BLaER1 (cell line): ENCODE measurements at regions not wholly inside any gene's neighbourhood (a gene's known extent, or its start where the extent isn't known, plus 50 kb on each side); places are given as distances from the start of the nearest gene placed in this dataset.
A peak's percentile ranks its signal among the peaks of the same experiment; 100 is the strongest.

ENCODE experiments used
- H3K27ac ChIP-seq: shearing (Covaris generic); formaldehyde crosslinking; 2 replicates; pipeline ENCODE4 v1.8.1; 2022
- H3K27me3 ChIP-seq: shearing (Covaris generic); formaldehyde crosslinking; 2 replicates; pipeline ENCODE4 v1.8.1; 2022
- H3K36me3 ChIP-seq: shearing (Covaris generic); formaldehyde crosslinking; 2 replicates; pipeline ENCODE4 v1.8.1; 2022
- H3K4me1 ChIP-seq: shearing (Covaris generic); formaldehyde crosslinking; 2 replicates; pipeline ENCODE4 v1.8.1; 2022
- H3K4me2 ChIP-seq: shearing (Covaris generic); formaldehyde crosslinking; 2 replicates; pipeline ENCODE4 v1.8.1; 2022
- H3K4me3 ChIP-seq: shearing (Covaris generic); formaldehyde crosslinking; 2 replicates; pipeline ENCODE4 v1.8.1; 2022
- H3K9ac ChIP-seq: shearing (Covaris generic); formaldehyde crosslinking; 2 replicates; pipeline ENCODE4 v1.8.1; 2022
- H3K9me3 ChIP-seq: shearing (Covaris generic); formaldehyde crosslinking; 2 replicates; pipeline ENCODE4 v1.8.1; 2022
- H4K20me1 ChIP-seq: shearing (Covaris generic); formaldehyde crosslinking; 2 replicates; pipeline ENCODE4 v1.8.1; 2022
- Cebpa-rat ChIP-seq: shearing (Covaris generic); IDR thresholded peaks from 2 replicates; pipeline ENCODE4 v1.8.1; 2022

- Histone ChIP-seq H3K9ac (no peak overlapping the region; the same call in 1 of the 2 replicates), H3K4me3 (no peak overlapping the region), H3K36me3 (no peaks in the 10 kb centered on the region), H3K27ac (peak overlapping the region; percentile 94), H4K20me1 (no peaks in the 10 kb centered on the region), H3K4me1 (peaks cover 54% of the 10 kb centered on the region), H3K9me3 (no peaks in the 10 kb centered on the region), H3K4me2 (peak overlapping the region; percentile 84), H3K27me3 (no peaks in the 10 kb centered on the region)
- TF ChIP-seq Cebpa-rat: no peak
Measured at GRCh38 chr20:59386809-59387208, 86.4 kb downstream of the EDN3 start.

GRCh38 chr20:59387891-59388290 lies 87.5 kb downstream of the EDN3 start:
- TF ChIP-seq Cebpa-rat: no peak
- H3K9ac ChIP-seq: no peak overlapping the region
- no peak overlapping the region for H3K27ac ChIP-seq
- H3K4me1 ChIP-seq: peaks cover 54% of the 10 kb centered on the region
- no peaks in the 10 kb centered on the region for H3K27me3 ChIP-seq
- no peak overlapping the region for H3K4me3 ChIP-seq
- no peaks in the 10 kb centered on the region for H3K9me3 ChIP-seq
- H3K36me3 ChIP-seq: no peaks in the 10 kb centered on the region
- no peaks in the 10 kb centered on the region for H4K20me1 ChIP-seq
- H3K4me2 ChIP-seq: peak overlapping the region; percentile 84

GRCh38 chr20:59388402-59388801 lies 88.0 kb downstream of the EDN3 start:
- Histone ChIP-seq H3K27ac (no peak overlapping the region), H3K9ac (no peak overlapping the region), H4K20me1 (no peaks in the 10 kb centered on the region), H3K4me3 (no peak overlapping the region), H3K9me3 (no peaks in the 10 kb centered on the region), H3K27me3 (no peaks in the 10 kb centered on the region), H3K4me1 (peaks cover 50% of the 10 kb centered on the region), H3K4me2 (0 out of 2 replicates have a peak overlapping the region, but pooled peaks have one; percentile 84), H3K36me3 (no peaks in the 10 kb centered on the region)
- no peak for TF ChIP-seq Cebpa-rat

- Histone ChIP-seq H3K36me3 (no peaks in the 10 kb centered on the region), H4K20me1 (no peaks in the 10 kb centered on the region), H3K4me3 (no peak overlapping the region), H3K9ac (no peak overlapping the region), H3K9me3 (no peaks in the 10 kb centered on the region), H3K4me1 (peaks cover 55% of the 10 kb centered on the region), H3K27ac (no peak overlapping the region), H3K4me2 (no peak overlapping the region), H3K27me3 (no peaks in the 10 kb centered on the region)
- no peak for TF ChIP-seq Cebpa-rat
Measured at GRCh38 chr20:59390437-59390836, 90.0 kb downstream of the EDN3 start.

GRCh38 chr20:59391975-59392374 lies 91.6 kb downstream of the EDN3 start:
- Histone ChIP-seq H3K4me1 (peaks cover 39% of the 10 kb centered on the region), H3K36me3 (no peaks in the 10 kb centered on the region), H3K9ac (no peak overlapping the region), H3K4me3 (no peak overlapping the region), H3K4me2 (peak overlapping the region; percentile 34), H4K20me1 (no peaks in the 10 kb centered on the region), H3K27me3 (no peaks in the 10 kb centered on the region), H3K27ac (no peak overlapping the region), H3K9me3 (no peaks in the 10 kb centered on the region)
- TF ChIP-seq Cebpa-rat: no peak

GRCh38 chr20:59392736-59393135 lies 92.3 kb downstream of the EDN3 start:
- no peaks in the 10 kb centered on the region for H3K27me3 ChIP-seq

GRCh38 chr20:59393142-59393541 lies 92.7 kb downstream of the EDN3 start:
- Histone ChIP-seq H3K27ac (no peak overlapping the region), H3K9me3 (no peaks in the 10 kb centered on the region), H3K9ac (no peak overlapping the region), H3K27me3 (no peaks in the 10 kb centered on the region), H4K20me1 (no peaks in the 10 kb centered on the region), H3K4me3 (no peak overlapping the region), H3K4me1 (peaks cover 34% of the 10 kb centered on the region), H3K4me2 (peak overlapping the region; percentile 34), H3K36me3 (no peaks in the 10 kb centered on the region)
- no peak for TF ChIP-seq Cebpa-rat

More at GRCh38 chr20:59392736-59393135, 92.3 kb downstream of the EDN3 start:
- H3K36me3 ChIP-seq: no peaks in the 10 kb centered on the region
- no peaks in the 10 kb centered on the region for H3K9me3 ChIP-seq
- H3K4me2 ChIP-seq: peak overlapping the region; percentile 34
- H3K27ac ChIP-seq: no peak overlapping the region
- no peak overlapping the region for H3K4me3 ChIP-seq
- peaks cover 33% of the 10 kb centered on the region for H3K4me1 ChIP-seq
- H3K9ac ChIP-seq: no peak overlapping the region
- H4K20me1 ChIP-seq: no peaks in the 10 kb centered on the region
- TF ChIP-seq Cebpa-rat: no peak

- Histone ChIP-seq H4K20me1 (no peaks in the 10 kb centered on the region), H3K9ac (no peak overlapping the region), H3K4me1 (peaks cover 47% of the 10 kb centered on the region), H3K36me3 (no peaks in the 10 kb centered on the region), H3K4me3 (no peak overlapping the region), H3K27ac (no peak overlapping the region), H3K27me3 (0 out of 2 replicates have a peak, but pooled peaks cover 2% of the 10 kb centered on the region), H3K9me3 (no peaks in the 10 kb centered on the region), H3K4me2 (no peak overlapping the region)
- no peak for TF ChIP-seq Cebpa-rat
Measured at GRCh38 chr20:59395729-59396128, 95.3 kb downstream of the EDN3 start.

- no peak for TF ChIP-seq Cebpa-rat
- Histone ChIP-seq H3K36me3 (no peaks in the 10 kb centered on the region), H4K20me1 (no peaks in the 10 kb centered on the region), H3K4me3 (no peak overlapping the region), H3K4me1 (peaks cover 43% of the 10 kb centered on the region), H3K9ac (0 out of 2 replicates have a peak overlapping the region, but pooled peaks have one; percentile 2), H3K27me3 (peaks cover 14% of the 10 kb centered on the region; the same call in 1 of the 2 replicates), H3K9me3 (no peaks in the 10 kb centered on the region), H3K27ac (no peak overlapping the region), H3K4me2 (peak overlapping the region; percentile 65)
Measured at GRCh38 chr20:59398537-59399205, 98.3 kb downstream of the EDN3 start.

GRCh38 chr20:59399426-59400099 lies 99.2 kb downstream of the EDN3 start:
- H3K27me3 ChIP-seq: peaks cover 14% of the 10 kb centered on the region; the same call in 1 of the 2 replicates
- H3K4me3 ChIP-seq: no peak overlapping the region
- H4K20me1 ChIP-seq: no peaks in the 10 kb centered on the region
- peaks cover 39% of the 10 kb centered on the region for H3K4me1 ChIP-seq
- no peak for TF ChIP-seq Cebpa-rat
- no peak overlapping the region for H3K27ac ChIP-seq
- no peak overlapping the region for H3K4me2 ChIP-seq
- no peaks in the 10 kb centered on the region for H3K36me3 ChIP-seq
- no peaks in the 10 kb centered on the region for H3K9me3 ChIP-seq
- no peak overlapping the region for H3K9ac ChIP-seq
